ENCODE measurements at regions not wholly inside any gene's neighbourhood (a gene's known extent, or its start where the extent isn't known, plus 50 kb on each side); places are given as distances from the start of the nearest gene placed in this dataset.
"Not testable (repeated sequence)": the region's sequence is repeated elsewhere in the genome, so short reads cannot be mapped to it uniquely, and the experiment has no call there.

GRCh38 chrX:88990882-88991582, 244.0 kb downstream of the CPXCR1 start:
- no peak for DNase-seq (ENCODE audit: low spot score)
- intact Hi-C loops (cut with DNase I), result no loop called here

GRCh38 chrX:88991583-88992132, 244.6 kb downstream of the CPXCR1 start:
- intact Hi-C loops (cut with DNase I), result no loop called here

DNA sequence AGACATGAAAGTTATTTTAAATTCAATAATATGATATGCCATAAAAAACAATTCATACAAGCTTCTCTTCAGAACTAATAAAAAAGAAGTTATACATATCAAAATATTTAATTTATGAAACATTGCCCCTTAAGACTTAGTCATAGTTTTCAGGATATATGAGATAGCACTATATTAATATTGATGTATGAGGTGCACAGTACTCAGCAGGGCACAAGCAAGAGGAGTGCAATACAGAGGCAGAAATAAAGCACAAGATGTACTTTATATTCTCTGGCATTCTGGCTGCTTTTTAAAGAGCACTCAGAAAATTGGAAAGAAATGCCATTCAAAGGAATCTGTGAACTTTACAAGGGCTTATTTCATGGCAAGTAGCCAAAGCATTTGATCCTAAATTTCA, 274.9 kb downstream of the CPXCR1 start:
- intact Hi-C loops (cut with DNase I), result no loop called here
- no peak for DNase-seq (ENCODE audit: low spot score)

More at GRCh38 chrX:88991583-88992132, 244.6 kb downstream of the CPXCR1 start:
- DNase-seq (ENCODE audit: low spot score), result no peak

DNA sequence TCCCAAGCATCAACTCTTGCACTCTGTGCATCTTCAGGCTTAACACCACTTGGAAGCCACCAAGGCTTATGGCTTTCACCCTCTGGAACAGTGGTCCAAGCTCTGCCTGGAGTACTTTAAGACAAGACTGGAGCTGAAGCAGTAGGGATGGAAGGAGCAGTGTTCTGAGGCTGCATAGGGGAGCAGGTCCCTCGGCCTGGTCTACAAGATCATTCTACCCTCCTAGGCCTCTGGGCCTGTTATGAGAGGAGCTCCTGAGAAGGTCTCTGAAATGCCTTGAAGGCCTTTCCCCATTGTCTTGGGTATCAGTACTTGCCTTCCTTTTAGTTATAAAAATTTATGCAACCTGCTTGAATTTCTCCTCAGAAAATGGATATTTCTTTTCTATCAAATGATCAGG, 286.7 kb downstream of the CPXCR1 start:
- intact Hi-C loops (cut with DNase I), result no loop called here
- no peak for DNase-seq (ENCODE audit: low spot score)

- DNase-seq (ENCODE audit: low spot score), result no peak
- intact Hi-C loops (cut with DNase I), result no loop called here
These were observed 287.7 kb downstream of the CPXCR1 start for GRCh38 chrX:89034679-89035078.

DNA sequence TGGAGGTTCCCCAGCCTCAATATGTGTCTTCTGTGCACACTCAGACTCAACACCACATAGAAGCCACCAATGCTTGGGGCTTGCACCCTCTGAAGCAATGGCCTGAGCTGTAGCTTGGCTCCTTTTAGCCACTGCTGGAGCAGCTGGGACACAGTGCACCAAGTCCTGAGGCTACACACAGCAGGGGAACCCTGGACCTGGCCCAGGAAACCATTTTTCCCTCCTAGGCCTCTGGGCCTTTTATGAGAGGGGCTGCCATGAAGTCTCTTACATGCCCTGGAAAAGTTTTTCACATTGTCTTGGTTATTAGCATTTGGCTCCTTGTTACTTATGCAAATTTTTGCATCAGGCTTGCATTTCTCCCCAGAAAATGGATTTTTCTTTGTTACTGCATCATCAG, 306.2 kb downstream of the CPXCR1 start:
- no peak for DNase-seq (ENCODE audit: low spot score)
- intact Hi-C loops (cut with DNase I), result no loop called here

- intact Hi-C loops (cut with DNase I); DNase-seq (ENCODE audit: low spot score): not testable (repeated sequence)
These were observed 352.6 kb downstream of the CPXCR1 start for GRCh38 chrX:89099587-89099986.

DNA sequence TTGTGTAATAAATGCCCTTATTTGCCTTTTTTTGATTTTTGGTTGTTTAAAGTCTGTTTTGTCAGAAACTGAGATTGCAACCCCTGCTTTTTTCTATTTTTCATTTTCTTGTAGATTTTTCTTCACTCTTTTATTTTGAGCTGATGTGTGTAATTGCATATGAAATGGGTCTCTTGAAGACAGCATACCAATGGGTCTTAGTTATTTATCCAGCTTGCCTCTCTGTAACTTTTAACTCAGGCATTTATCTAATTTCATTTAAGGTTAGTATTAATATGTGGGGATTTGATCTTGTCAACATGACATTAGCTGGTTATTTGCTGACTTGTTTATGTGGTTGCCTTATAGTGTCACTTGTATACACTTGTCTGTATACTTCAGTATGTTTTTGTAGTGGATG, 378.0 kb downstream of the CPXCR1 start:
- DNase-seq (ENCODE audit: low spot score), result no peak
- intact Hi-C loops (cut with DNase I), result no loop called here
